GM18907 (cell line): ENCODE measurements at regions not wholly inside any gene's neighbourhood (a gene's known extent, or its start where the extent isn't known, plus 50 kb on each side); places are given as distances from the start of the nearest gene placed in this dataset.

Source experiments
- ATAC-seq: cut with Tn5 transposase; IDR thresholded peaks from one replicate; pipeline ENCODE4 v1.9.1; 2021; ENCODE audit warnings: mild to moderate bottlenecking, moderate library complexity; ENCODE audit not compliant: unreplicated experiment

DNA sequence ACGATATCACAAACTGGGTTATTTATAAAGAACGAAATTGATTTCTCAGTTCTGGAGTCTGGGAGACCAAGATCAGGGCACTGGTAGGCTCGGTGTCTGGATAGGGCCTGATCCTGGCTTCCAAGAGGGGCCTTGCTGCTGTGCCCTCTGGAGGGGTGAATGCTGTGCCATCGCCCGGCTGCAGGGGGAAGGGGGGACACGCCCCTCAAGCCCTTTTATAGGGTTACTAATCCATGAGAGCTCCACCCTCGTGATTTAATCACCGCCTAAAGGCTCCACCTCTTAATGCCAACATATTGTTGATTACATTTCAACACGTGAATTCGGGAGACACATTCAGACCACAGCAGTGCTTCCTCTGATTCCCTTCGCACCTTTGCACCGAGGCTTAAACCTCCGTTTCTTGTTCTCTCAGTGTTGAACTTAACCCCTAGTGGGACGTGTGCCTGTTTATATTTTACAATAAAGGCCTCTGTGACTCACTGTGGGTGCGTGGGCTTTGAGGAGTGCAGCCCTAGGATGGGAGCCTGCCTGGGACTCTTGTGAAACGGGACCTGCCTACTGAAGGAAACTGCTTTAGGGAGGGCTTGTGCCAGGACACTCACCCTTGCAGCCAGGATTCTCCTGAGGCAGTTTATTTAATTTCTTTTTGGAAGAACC is 52.4 kb upstream of the SPATA13 start:
- no peak for ATAC-seq

DNA sequence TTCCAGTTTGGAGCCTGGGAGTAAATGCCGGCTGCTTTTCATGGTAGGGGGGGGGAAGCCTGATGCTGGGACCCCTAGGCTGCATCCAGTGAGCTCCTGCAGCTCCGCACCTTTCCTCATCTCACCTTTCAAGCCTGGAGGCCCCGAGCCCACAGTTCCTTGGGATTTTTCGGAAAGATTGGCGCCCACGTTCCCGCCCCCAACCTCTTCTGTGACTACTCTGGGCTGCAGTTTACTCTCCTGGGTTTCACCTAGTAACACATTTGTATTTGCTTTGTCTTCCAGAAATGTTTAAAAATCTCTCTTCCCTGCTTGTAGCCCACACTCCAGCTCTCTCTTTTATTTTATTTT is 51.9 kb upstream of the SPATA13 start:
- no peak for ATAC-seq

GRCh38 chr13:24110011-24110410 is 50.5 kb upstream of the SPATA13 start:
- no peak for ATAC-seq
